ENCODE measurements at regions not wholly inside any gene's neighbourhood (a gene's known extent, or its start where the extent isn't known, plus 50 kb on each side); places are given as distances from the start of the nearest gene placed in this dataset.

- no peak for TF ChIP-seq CTCF (IDR thresholded peaks at IDR 0.05)
- no peak for TF ChIP-seq EZH2phosphoT487 (IDR thresholded peaks at IDR 0.05)
- TF ChIP-seq EZH2 (IDR thresholded peaks at IDR 0.05): no peak
- Mint-ChIP-seq H3K9me3 (peaks cover 20% of the 10 kb centered on the region), H3K4me1 (no peaks in the 10 kb centered on the region), H3K36me3 (peaks cover 28% of the 10 kb centered on the region), H3K27ac (no peak overlapping the region), H3K4me3 (no peak overlapping the region), H3K27me3 (ENCODE audit: insufficient read depth, low read depth) (peaks cover 3% of the 10 kb centered on the region)
- Histone ChIP-seq H3F3A (ENCODE audit: low read depth) (no peaks in the 10 kb centered on the region), H2AFZ (replicated peaks) (no peak overlapping the region), H3K79me2 (ENCODE audit: low read depth) (no peaks in the 10 kb centered on the region), H3K27me3 (no peaks in the 10 kb centered on the region), H3K4me2 (no peak overlapping the region), H3K36me3 (peaks cover 10% of the 10 kb centered on the region), H4K20me1 (ENCODE audit: low read depth) (no peaks in the 10 kb centered on the region), H3K9ac (no peak overlapping the region), H3K27ac (no peak overlapping the region), H3K9me3 (ENCODE audit: low read depth) (no peaks in the 10 kb centered on the region), H3K4me3 (no peak overlapping the region), H3K4me1 (no peaks in the 10 kb centered on the region)
- DNase-seq (ENCODE audit: low spot score): no peak
Measured at GRCh38 chr10:65581426-65582026, 1344.3 kb upstream of the LRRTM3 start.

GRCh38 chr10:65602182-65602865, 1323.5 kb upstream of the LRRTM3 start:
- Mint-ChIP-seq H3K4me1 (no peaks in the 10 kb centered on the region), H3K4me3 (no peak overlapping the region), H3K9me3 (no peaks in the 10 kb centered on the region), H3K27me3 (ENCODE audit: insufficient read depth, low read depth) (peaks cover 3% of the 10 kb centered on the region), H3K27ac (no peak overlapping the region), H3K36me3 (peaks cover 7% of the 10 kb centered on the region)
- H3F3A ChIP-seq (ENCODE audit: low read depth): no peaks in the 10 kb centered on the region
- H3K9me3 ChIP-seq (ENCODE audit: low read depth): no peaks in the 10 kb centered on the region
- H3K4me2 ChIP-seq: no peak overlapping the region
- H3K4me1 ChIP-seq: no peaks in the 10 kb centered on the region
- no peaks in the 10 kb centered on the region for H4K20me1 ChIP-seq (ENCODE audit: low read depth)
- H3K9ac ChIP-seq: no peak overlapping the region
- no peak for DNase-seq (ENCODE audit: low spot score)
- peaks cover 3% of the 10 kb centered on the region for H3K36me3 ChIP-seq
- H3K4me3 ChIP-seq: no peak overlapping the region
- no peak overlapping the region for H3K27ac ChIP-seq
- H3K27me3 ChIP-seq: no peaks in the 10 kb centered on the region
- TF ChIP-seq CTCF (IDR thresholded peaks at IDR 0.05): no peak
- TF ChIP-seq EZH2phosphoT487 (IDR thresholded peaks at IDR 0.05): no peak
- TF ChIP-seq EZH2 (IDR thresholded peaks at IDR 0.05): no peak
- no peak overlapping the region for H2AFZ ChIP-seq (replicated peaks)
- no peaks in the 10 kb centered on the region for H3K79me2 ChIP-seq (ENCODE audit: low read depth)

GRCh38 chr10:65611592-65611991, 1314.2 kb upstream of the LRRTM3 start:
- Mint-ChIP-seq H3K27ac (no peak overlapping the region), H3K36me3 (peaks cover 4% of the 10 kb centered on the region), H3K27me3 (ENCODE audit: insufficient read depth, low read depth) (no peaks in the 10 kb centered on the region), H3K4me3 (no peak overlapping the region), H3K9me3 (peaks cover 6% of the 10 kb centered on the region), H3K4me1 (no peaks in the 10 kb centered on the region)
- Histone ChIP-seq H3K9me3 (ENCODE audit: low read depth) (no peaks in the 10 kb centered on the region), H3K79me2 (ENCODE audit: low read depth) (no peaks in the 10 kb centered on the region), H3K27ac (no peak overlapping the region), H4K20me1 (ENCODE audit: low read depth) (no peaks in the 10 kb centered on the region), H3K4me1 (no peaks in the 10 kb centered on the region), H3K4me2 (no peak overlapping the region), H3F3A (ENCODE audit: low read depth) (no peaks in the 10 kb centered on the region), H2AFZ (replicated peaks) (no peak overlapping the region), H3K36me3 (peaks cover 20% of the 10 kb centered on the region), H3K27me3 (no peaks in the 10 kb centered on the region), H3K4me3 (no peak overlapping the region), H3K9ac (no peak overlapping the region)
- no peak for DNase-seq (ENCODE audit: low spot score)
- TF ChIP-seq CTCF (IDR thresholded peaks at IDR 0.05) (no peak), EZH2 (IDR thresholded peaks at IDR 0.05) (no peak)

Data from neural progenitor cell (in vitro differentiated cells).